ENCODE measurements at regions not wholly inside any gene's neighbourhood (a gene's known extent, or its start where the extent isn't known, plus 50 kb on each side); places are given as distances from the start of the nearest gene placed in this dataset.

GRCh38 chr3:36269274-36269673, 111.0 kb upstream of the STAC start:
- DNase-seq (ENCODE audit: low spot score): no peak

- no peak for DNase-seq (ENCODE audit: low spot score)
These were observed 97.5 kb upstream of the STAC start for GRCh38 chr3:36282766-36283165.

- DNase-seq (ENCODE audit: low spot score): no peak
These were observed 85.0 kb upstream of the STAC start for GRCh38 chr3:36295296-36295695.

GRCh38 chr3:36297195-36297594, 83.1 kb upstream of the STAC start:
- no peak for DNase-seq (ENCODE audit: low spot score)

- DNase-seq (ENCODE audit: low spot score): no peak
These were observed 82.1 kb upstream of the STAC start for GRCh38 chr3:36298188-36298587.

- no peak for DNase-seq (ENCODE audit: low spot score)
These were observed 78.2 kb upstream of the STAC start for GRCh38 chr3:36302158-36302509.

- DNase-seq (ENCODE audit: low spot score): no peak
These were observed 77.7 kb upstream of the STAC start for GRCh38 chr3:36302626-36303025.

- DNase-seq (ENCODE audit: low spot score): no peak
These were observed 77.0 kb upstream of the STAC start for GRCh38 chr3:36303286-36303685.

- DNase-seq (ENCODE audit: low spot score): no peak
These were observed 74.3 kb upstream of the STAC start for GRCh38 chr3:36305929-36306520.

- DNase-seq (ENCODE audit: low spot score): no peak
These were observed 71.2 kb upstream of the STAC start for GRCh38 chr3:36309092-36309491.

GRCh38 chr3:36312351-36312750, 68.0 kb upstream of the STAC start:
- DNase-seq (ENCODE audit: low spot score): no peak

- DNase-seq (ENCODE audit: low spot score): no peak
These were observed 62.4 kb upstream of the STAC start for GRCh38 chr3:36317915-36318314.

- no peak for DNase-seq (ENCODE audit: low spot score)
These were observed 61.6 kb upstream of the STAC start for GRCh38 chr3:36318621-36319200.

GRCh38 chr3:36319680-36320079, 60.6 kb upstream of the STAC start:
- no peak for DNase-seq (ENCODE audit: low spot score)

Measured in mucosa of gallbladder (tissue), 1 donor.